Activated naive CD8-positive, alpha-beta T cell (primary cell): ENCODE measurements at regions not wholly inside any gene's neighbourhood (a gene's known extent, or its start where the extent isn't known, plus 50 kb on each side); places are given as distances from the start of the nearest gene placed in this dataset.

Source experiments
- H3K27ac Mint-ChIP-seq: one replicate; pipeline ENCODE4 v1.8.0; 2021; ENCODE audit warnings: mixed read lengths
- H3K27me3 Mint-ChIP-seq: one replicate; pipeline ENCODE4 v1.8.0; 2021; ENCODE audit warnings: mixed read lengths
- H3K36me3 Mint-ChIP-seq: one replicate; pipeline ENCODE4 v1.8.0; 2021; ENCODE audit warnings: mixed read lengths
- H3K4me1 Mint-ChIP-seq: one replicate; pipeline ENCODE4 v1.8.0; 2021; ENCODE audit warnings: low read depth, mixed read lengths
- H3K4me3 Mint-ChIP-seq: one replicate; pipeline ENCODE4 v1.8.0; 2021; ENCODE audit warnings: mild to moderate bottlenecking, mixed read lengths
- H3K9me3 Mint-ChIP-seq: one replicate; pipeline ENCODE4 v1.8.0; 2021; ENCODE audit warnings: low read depth, mixed read lengths

DNA sequence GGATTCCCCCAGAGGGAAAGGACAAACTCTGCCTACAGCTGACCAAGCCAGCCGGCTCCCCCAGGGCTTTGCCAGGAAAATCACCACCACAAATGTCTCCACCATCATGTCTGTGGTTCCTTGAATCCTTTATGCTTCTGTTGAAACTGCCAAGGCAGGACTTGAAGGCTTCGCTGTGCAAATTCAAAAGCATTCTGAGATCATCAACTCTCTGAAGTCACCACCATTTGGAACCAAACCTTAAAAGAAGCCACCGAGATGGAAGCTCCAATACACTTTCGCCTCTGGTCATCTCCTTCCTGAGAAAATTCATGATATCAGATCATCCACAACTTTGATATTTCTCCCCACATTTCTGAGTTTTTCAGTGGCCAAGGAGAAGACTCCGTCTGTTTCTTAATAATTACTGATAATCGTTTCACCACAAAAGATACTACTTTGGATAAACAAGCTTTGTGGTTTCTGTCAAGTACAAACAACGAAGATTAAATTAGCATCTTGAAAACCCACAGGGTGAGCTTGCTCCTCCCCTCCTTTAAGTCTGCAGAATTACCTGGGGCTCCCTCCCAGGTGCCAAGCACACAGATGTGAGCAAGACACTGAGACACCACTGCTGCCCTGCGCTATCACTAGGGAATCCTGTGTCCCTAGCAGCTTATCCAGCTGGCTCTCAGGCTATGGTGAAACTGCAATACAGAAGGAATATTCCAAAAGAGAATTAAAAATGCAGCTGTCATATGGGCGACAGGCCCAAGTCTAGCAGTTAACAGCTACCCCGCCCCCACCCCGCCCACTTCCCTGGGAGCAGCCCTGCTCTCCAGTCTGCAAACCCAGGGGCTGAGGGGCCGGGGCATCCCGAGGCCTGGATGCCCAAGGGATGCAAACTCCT lies 125.0 kb upstream of the TBL1X start:
- Mint-ChIP-seq H3K27ac (peak overlapping the region; percentile 75), H3K9me3 (no peaks in the 10 kb centered on the region), H3K4me3 (peak overlapping the region; percentile 20), H3K27me3 (no peaks in the 10 kb centered on the region), H3K4me1 (peaks cover 46% of the 10 kb centered on the region), H3K36me3 (no peaks in the 10 kb centered on the region)

DNA sequence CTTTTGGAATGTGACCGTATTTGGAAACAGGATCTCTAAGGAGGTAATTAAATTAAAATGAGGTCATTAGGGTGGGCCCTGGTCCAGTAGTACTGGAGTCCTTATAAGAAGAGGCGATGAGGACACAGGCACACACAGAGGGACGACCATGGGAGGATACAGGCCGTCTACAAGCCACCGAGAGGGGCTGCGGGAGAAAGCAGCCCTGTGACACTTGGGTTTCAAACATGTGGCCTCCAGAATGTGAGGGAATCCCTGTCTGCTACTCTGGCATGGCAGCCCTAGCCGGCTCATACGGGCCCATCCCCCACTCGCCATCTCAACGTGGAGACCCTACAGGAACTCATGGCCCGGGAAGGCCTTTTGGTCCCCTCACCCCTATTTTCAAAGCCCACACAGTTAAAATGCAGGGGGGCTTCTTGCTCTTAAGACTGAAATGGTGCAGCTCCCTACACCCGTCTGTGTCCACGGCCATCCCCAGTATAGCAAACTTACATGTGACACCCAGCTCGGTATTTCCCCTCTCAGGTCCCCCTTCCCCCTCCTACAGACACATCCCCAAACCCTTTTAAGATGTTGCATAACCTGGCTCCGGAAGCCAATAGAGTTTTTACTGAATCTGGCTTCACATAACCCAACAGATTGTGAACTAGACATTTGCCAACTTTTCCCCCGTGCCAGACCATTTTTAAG lies 124.1 kb upstream of the TBL1X start:
- no peaks in the 10 kb centered on the region for H3K27me3 Mint-ChIP-seq
- peak overlapping the region; percentile 76 for H3K4me3 Mint-ChIP-seq
- no peaks in the 10 kb centered on the region for H3K36me3 Mint-ChIP-seq
- H3K4me1 Mint-ChIP-seq = peaks cover 44% of the 10 kb centered on the region
- H3K9me3 Mint-ChIP-seq = no peaks in the 10 kb centered on the region
- peak overlapping the region; percentile 89 for H3K27ac Mint-ChIP-seq

DNA sequence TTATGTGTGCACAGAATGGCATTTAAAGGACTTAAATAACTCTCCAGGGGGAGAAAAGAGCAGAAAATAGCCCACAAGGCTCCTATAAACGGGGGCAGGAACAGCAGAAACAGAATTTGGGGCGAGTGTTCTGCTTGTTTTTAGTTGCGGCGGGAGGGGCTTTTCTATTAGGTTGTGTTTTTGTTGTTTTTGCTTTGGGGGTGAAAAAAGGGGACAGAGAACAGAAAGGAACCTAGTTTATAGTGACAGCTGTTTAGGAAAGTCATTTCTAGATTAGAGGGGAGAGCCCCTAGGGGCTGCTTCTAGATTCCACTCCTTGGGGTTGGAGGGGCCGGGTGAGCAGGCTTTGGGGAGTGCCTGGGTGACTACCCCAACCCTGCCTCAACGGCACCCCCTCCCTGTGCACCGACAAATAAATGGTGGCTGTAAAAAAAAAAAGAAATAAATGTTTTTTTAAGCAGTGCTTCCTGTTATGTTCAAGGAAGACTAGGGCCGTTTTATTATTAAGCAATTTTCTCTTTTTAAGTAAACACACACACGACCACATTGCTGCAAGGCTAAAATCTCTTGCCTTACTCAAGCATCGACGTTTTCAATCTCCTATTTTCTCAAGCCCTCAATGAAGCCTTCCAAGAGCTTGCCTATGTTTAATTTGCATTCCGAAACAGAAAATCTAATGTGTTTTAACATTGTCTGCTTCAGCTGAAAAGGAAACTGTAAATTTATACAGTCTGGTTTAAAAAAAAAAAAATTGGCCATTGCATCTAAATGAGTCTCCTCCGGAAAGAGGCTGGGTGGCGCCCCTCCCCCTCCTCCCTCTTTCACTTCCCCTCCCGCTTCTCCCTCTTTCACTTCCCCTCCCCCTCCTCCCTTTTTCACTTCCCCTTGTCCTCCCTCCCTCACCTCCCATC lies 123.3 kb upstream of the TBL1X start:
- H3K4me3 Mint-ChIP-seq = peak overlapping the region; percentile 76
- H3K27me3 Mint-ChIP-seq = no peaks in the 10 kb centered on the region
- H3K9me3 Mint-ChIP-seq = no peaks in the 10 kb centered on the region
- peak overlapping the region; percentile 89 for H3K27ac Mint-ChIP-seq
- H3K36me3 Mint-ChIP-seq = no peaks in the 10 kb centered on the region
- H3K4me1 Mint-ChIP-seq = peaks cover 36% of the 10 kb centered on the region

GRCh38 chrX:9342561-9343051 lies 122.3 kb upstream of the TBL1X start:
- Mint-ChIP-seq H3K27me3 (no peaks in the 10 kb centered on the region), H3K4me1 (peaks cover 28% of the 10 kb centered on the region), H3K9me3 (no peaks in the 10 kb centered on the region), H3K36me3 (no peaks in the 10 kb centered on the region), H3K27ac (no peak overlapping the region), H3K4me3 (peak overlapping the region; percentile 53)

GRCh38 chrX:9343971-9344370 lies 120.9 kb upstream of the TBL1X start:
- no peak overlapping the region for H3K4me3 Mint-ChIP-seq
- no peak overlapping the region for H3K27ac Mint-ChIP-seq

DNA sequence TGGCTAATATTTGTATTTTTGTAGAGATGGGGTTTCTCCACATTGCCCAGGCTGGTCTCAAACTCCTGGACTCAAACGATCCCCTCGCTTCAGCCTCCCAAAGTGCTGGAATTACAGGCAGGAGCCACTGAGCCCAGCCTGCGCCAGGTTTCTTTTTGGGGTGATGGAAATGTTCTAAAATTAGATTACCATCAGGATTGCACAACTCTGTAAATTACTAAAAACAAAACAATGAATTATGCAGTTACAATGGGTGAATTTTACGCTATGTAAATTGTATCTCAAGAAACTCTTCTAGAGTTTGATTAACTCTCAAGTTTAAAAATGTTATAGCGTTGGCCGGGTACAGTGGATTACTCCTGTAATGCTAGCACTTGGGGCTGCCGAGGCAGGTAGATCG lies 118.9 kb upstream of the TBL1X start:
- H3K4me1 Mint-ChIP-seq = peaks cover 11% of the 10 kb centered on the region
- no peaks in the 10 kb centered on the region for H3K27me3 Mint-ChIP-seq
- no peak overlapping the region for H3K4me3 Mint-ChIP-seq
- H3K36me3 Mint-ChIP-seq = no peaks in the 10 kb centered on the region
- H3K9me3 Mint-ChIP-seq = no peaks in the 10 kb centered on the region
- H3K27ac Mint-ChIP-seq = no peak overlapping the region

More at GRCh38 chrX:9343971-9344370, 120.9 kb upstream of the TBL1X start:
- Mint-ChIP-seq H3K36me3 (no peaks in the 10 kb centered on the region), H3K27me3 (no peaks in the 10 kb centered on the region), H3K9me3 (no peaks in the 10 kb centered on the region), H3K4me1 (peaks cover 25% of the 10 kb centered on the region)

DNA sequence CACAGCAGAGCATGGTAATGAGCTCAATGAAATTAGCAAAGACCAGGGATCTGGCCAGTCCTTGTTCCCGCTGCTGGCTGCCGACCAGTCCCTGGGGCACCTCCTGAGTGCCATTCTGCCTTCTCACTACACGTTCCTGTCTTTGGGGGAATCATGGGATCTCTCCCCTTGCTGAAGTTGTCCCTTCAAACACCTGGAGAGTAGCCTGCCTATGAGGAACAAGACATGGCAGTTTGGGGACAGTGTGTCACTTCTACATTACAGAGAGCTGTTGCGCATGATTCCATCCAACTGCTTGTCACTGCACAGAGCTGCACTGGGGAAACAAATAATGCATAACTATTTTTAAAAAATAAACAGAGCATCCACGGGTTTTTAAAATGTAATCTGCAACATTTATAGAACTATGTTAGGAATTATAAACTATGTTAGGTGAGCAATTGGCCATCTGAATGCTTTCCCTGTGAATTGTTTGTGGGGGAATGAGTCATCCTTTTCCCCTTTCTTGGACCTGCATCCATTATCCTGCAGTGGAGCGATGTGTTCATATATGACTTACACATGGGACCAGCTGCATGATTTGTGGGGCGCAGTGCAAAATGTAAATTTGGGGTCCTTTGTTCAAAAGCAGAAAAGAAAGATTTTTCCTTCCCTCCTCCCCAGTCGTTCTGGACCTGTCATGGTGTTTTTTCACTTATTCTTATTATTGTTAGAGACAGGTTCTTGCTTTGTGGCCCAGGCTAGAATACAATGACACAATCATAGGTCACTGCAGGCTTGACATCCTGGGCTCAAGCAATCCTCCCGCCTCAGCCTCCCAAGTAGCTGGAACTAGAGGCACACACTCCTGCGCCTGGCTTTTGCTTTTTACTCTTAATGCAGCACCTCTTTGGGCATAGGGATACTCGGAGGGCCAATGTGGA lies 115.0 kb upstream of the TBL1X start:
- H3K4me1 Mint-ChIP-seq = peaks cover 20% of the 10 kb centered on the region

DNA sequence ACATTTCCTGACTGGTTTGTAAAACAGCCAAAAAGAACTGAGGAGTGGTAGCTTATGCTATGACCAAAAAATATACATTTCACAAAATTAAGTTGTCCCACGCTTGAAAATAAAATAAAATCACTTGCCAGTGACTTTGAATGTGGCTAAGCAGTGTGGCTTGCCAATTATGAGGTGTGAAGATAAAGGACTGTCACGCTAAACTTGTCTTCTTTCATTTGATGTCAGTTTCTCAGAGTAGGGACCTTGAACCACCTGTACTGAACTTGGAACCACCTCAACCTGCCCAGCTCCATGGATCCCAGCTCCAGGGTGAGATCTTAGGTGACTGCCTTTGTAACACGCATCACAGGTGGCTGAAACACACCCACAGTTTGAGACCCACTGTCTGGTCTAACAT lies 113.7 kb upstream of the TBL1X start:
- no peaks in the 10 kb centered on the region for H3K27me3 Mint-ChIP-seq
- H3K27ac Mint-ChIP-seq = no peak overlapping the region
- H3K4me1 Mint-ChIP-seq = peaks cover 30% of the 10 kb centered on the region
- no peaks in the 10 kb centered on the region for H3K9me3 Mint-ChIP-seq
- no peaks in the 10 kb centered on the region for H3K36me3 Mint-ChIP-seq
- H3K4me3 Mint-ChIP-seq = no peak overlapping the region

More for the DNA sequence above, 115.0 kb upstream of the TBL1X start:
- Mint-ChIP-seq H3K4me3 (no peak overlapping the region), H3K9me3 (no peaks in the 10 kb centered on the region), H3K27me3 (no peaks in the 10 kb centered on the region), H3K36me3 (no peaks in the 10 kb centered on the region), H3K27ac (no peak overlapping the region)

DNA sequence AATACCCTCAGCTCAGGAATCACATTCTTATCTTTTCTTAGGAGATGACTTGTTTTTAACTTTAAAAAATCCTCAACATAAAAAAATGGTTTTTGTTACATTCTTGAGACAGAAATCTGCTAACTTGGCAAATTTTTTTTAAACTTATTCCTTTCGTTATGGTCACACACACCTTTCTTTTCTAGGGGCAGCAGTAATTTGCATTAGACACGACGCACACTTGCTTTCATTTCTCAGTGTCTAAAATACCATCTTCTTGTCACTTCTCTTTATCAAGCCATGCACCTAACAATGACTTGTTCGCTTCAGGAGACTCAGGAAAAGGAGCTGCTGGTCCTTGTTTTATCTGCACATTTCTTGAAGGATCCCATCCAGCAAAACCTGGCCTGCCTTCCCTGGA lies 112.6 kb upstream of the TBL1X start:
- H3K9me3 Mint-ChIP-seq = no peaks in the 10 kb centered on the region
- H3K36me3 Mint-ChIP-seq = no peaks in the 10 kb centered on the region
- H3K27ac Mint-ChIP-seq = peak overlapping the region; percentile 80
- no peaks in the 10 kb centered on the region for H3K27me3 Mint-ChIP-seq
- peak overlapping the region; percentile 76 for H3K4me3 Mint-ChIP-seq
- peaks cover 35% of the 10 kb centered on the region for H3K4me1 Mint-ChIP-seq

GRCh38 chrX:9352694-9353411 lies 112.0 kb upstream of the TBL1X start:
- H3K4me1 Mint-ChIP-seq = peaks cover 35% of the 10 kb centered on the region
- peak overlapping the region; percentile 76 for H3K4me3 Mint-ChIP-seq

DNA sequence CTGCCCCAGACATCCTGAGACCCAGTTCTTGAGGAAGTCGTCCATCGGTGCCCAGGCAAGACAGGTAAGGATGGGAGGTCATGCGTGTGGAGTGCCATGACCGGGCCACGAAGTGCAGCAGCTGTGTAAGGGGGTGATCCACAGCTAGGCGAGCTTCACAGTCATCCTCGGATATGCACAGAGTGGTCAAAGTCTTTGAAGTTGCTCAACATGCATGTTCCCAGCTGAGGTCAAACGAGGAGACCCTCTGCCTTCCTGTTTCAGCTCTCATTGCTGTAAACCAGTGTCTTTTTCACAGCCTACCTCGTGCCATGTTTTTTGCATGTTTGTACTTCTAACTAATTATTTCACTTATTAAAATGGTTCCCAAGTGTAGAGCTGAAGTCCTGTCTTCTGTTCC lies 109.9 kb upstream of the TBL1X start:
- Mint-ChIP-seq H3K36me3 (no peaks in the 10 kb centered on the region), H3K4me1 (peaks cover 35% of the 10 kb centered on the region), H3K27me3 (no peaks in the 10 kb centered on the region), H3K4me3 (no peak overlapping the region), H3K27ac (no peak overlapping the region), H3K9me3 (no peaks in the 10 kb centered on the region)

More at GRCh38 chrX:9352694-9353411, 112.0 kb upstream of the TBL1X start:
- H3K27me3 Mint-ChIP-seq = no peaks in the 10 kb centered on the region
- H3K36me3 Mint-ChIP-seq = no peaks in the 10 kb centered on the region
- no peaks in the 10 kb centered on the region for H3K9me3 Mint-ChIP-seq
- H3K27ac Mint-ChIP-seq = peak overlapping the region; percentile 80

DNA sequence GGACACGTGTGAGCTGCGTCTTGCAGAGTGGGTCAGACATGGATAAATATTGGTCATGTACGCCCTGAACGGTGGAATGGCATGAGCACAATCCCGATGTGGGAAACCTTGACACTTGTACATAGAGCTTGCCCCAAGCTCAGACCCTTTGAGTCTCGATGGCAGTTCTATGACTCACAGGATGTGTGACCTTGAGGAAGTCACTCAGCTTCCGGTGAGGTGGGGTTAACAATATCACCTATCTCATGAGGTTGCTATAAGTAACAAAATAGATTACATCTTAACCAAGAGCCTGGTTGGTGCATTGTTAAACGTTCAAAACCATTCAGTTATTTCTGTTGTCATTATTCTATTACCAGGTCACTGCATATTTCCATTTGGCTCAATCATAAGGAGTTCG lies 109.1 kb upstream of the TBL1X start:
- H3K27me3 Mint-ChIP-seq = no peaks in the 10 kb centered on the region
- no peaks in the 10 kb centered on the region for H3K36me3 Mint-ChIP-seq
- H3K4me3 Mint-ChIP-seq = no peak overlapping the region
- H3K9me3 Mint-ChIP-seq = no peaks in the 10 kb centered on the region
- H3K4me1 Mint-ChIP-seq = peaks cover 35% of the 10 kb centered on the region
- H3K27ac Mint-ChIP-seq = no peak overlapping the region

- Mint-ChIP-seq H3K27me3 (no peaks in the 10 kb centered on the region), H3K4me1 (peaks cover 28% of the 10 kb centered on the region), H3K36me3 (no peaks in the 10 kb centered on the region), H3K9me3 (no peaks in the 10 kb centered on the region), H3K27ac (no peak overlapping the region), H3K4me3 (no peak overlapping the region)
These were observed 108.0 kb upstream of the TBL1X start for GRCh38 chrX:9356846-9357245.
